HepG2 (cell line): ENCODE measurements at regions not wholly inside any gene's neighbourhood (a gene's known extent, or its start where the extent isn't known, plus 50 kb on each side); places are given as distances from the start of the nearest gene placed in this dataset.

ENCODE experiments used
- ZNF20 ChIP-seq: sonication (generic); formaldehyde crosslinking; IDR thresholded peaks from 2 replicates; pipeline ENCODE4 v1.4.0; 2020; ENCODE audit warnings: mild to moderate bottlenecking, moderate library complexity, missing genetic modification reagents
- TF ChIP-seq, protein P1 (sequence below): sonication (generic); formaldehyde crosslinking; IDR thresholded peaks from 2 replicates; pipeline ENCODE4 v1.4.0; 2020; ENCODE audit warnings: missing genetic modification reagents
- TF ChIP-seq, protein P2 (sequence below): sonication (generic); formaldehyde crosslinking; IDR thresholded peaks from 2 replicates; pipeline ENCODE4 v1.5.1; 2020; ENCODE audit warnings: missing genetic modification reagents, mild to moderate bottlenecking, borderline replicate concordance
- TF ChIP-seq, protein P3 (sequence below): IDR thresholded peaks from 2 replicates; pipeline ENCODE4 v1.6.1; 2012; ENCODE audit warnings: inconsistent platforms
- TF ChIP-seq, protein P4 (sequence below): sonication (generic); formaldehyde crosslinking; IDR thresholded peaks from 2 replicates; pipeline ENCODE4 v1.8.0; 2022; ENCODE audit warnings: mild to moderate bottlenecking, missing genetic modification reagents
- TF ChIP-seq, protein P5 (sequence below): sonication (generic); formaldehyde crosslinking; IDR thresholded peaks from 2 replicates; pipeline ENCODE4 v1.8.0; 2022; ENCODE audit warnings: mild to moderate bottlenecking, missing genetic modification reagents, moderate library complexity
- TF ChIP-seq, protein P6 (sequence below): sonication (generic); formaldehyde crosslinking; conservative IDR thresholded peaks from 2 replicates; pipeline ENCODE4 v1.8.0; 2022; ENCODE audit warnings: missing genetic modification reagents

DNA sequence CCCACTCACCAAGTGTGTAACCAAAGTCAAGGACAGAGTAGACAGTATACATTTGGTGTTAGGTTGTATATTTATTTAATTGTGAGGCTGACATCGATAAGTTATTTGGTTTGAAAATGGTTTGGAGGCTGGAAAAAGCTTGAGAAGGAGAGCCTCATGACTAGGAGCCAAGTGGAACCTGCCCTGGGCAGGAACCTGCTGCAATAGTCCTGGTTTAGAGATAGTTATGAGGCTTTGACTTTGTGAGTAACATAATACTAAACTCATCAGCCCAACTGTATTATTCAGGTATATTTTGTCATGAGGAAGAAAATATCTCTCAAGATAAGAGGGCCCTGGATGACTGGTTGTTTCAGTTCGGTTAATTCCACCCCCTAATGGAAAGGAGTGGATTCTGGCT, 234.3 kb upstream of the CYRIA start:
- TF ChIP-seq, protein P1, sequence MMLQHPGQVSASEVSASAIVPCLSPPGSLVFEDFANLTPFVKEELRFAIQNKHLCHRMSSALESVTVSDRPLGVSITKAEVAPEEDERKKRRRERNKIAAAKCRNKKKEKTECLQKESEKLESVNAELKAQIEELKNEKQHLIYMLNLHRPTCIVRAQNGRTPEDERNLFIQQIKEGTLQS, result no peak
- TF ChIP-seq, protein P2, sequence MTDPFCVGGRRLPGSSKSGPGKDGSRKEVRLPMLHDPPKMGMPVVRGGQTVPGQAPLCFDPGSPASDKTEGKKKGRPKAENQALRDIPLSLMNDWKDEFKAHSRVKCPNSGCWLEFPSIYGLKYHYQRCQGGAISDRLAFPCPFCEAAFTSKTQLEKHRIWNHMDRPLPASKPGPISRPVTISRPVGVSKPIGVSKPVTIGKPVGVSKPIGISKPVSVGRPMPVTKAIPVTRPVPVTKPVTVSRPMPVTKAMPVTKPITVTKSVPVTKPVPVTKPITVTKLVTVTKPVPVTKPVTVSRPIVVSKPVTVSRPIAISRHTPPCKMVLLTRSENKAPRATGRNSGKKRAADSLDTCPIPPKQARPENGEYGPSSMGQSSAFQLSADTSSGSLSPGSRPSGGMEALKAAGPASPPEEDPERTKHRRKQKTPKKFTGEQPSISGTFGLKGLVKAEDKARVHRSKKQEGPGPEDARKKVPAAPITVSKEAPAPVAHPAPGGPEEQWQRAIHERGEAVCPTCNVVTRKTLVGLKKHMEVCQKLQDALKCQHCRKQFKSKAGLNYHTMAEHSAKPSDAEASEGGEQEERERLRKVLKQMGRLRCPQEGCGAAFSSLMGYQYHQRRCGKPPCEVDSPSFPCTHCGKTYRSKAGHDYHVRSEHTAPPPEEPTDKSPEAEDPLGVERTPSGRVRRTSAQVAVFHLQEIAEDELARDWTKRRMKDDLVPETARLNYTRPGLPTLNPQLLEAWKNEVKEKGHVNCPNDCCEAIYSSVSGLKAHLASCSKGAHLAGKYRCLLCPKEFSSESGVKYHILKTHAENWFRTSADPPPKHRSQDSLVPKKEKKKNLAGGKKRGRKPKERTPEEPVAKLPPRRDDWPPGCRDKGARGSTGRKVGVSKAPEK (CRISPR knock-in tag), result no peak
- TF ChIP-seq, protein P3, sequence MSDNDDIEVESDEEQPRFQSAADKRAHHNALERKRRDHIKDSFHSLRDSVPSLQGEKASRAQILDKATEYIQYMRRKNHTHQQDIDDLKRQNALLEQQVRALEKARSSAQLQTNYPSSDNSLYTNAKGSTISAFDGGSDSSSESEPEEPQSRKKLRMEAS, result no peak
- TF ChIP-seq, protein P4, sequence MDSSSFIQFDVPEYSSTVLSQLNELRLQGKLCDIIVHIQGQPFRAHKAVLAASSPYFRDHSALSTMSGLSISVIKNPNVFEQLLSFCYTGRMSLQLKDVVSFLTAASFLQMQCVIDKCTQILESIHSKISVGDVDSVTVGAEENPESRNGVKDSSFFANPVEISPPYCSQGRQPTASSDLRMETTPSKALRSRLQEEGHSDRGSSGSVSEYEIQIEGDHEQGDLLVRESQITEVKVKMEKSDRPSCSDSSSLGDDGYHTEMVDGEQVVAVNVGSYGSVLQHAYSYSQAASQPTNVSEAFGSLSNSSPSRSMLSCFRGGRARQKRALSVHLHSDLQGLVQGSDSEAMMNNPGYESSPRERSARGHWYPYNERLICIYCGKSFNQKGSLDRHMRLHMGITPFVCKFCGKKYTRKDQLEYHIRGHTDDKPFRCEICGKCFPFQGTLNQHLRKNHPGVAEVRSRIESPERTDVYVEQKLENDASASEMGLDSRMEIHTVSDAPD (CRISPR knock-in tag), result no peak
- TF ChIP-seq, protein P5, sequence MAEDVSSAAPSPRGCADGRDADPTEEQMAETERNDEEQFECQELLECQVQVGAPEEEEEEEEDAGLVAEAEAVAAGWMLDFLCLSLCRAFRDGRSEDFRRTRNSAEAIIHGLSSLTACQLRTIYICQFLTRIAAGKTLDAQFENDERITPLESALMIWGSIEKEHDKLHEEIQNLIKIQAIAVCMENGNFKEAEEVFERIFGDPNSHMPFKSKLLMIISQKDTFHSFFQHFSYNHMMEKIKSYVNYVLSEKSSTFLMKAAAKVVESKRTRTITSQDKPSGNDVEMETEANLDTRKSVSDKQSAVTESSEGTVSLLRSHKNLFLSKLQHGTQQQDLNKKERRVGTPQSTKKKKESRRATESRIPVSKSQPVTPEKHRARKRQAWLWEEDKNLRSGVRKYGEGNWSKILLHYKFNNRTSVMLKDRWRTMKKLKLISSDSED (CRISPR knock-in tag), result no peak
- no peak for TF ChIP-seq ZNF20 (CRISPR knock-in tag)
- TF ChIP-seq, protein P6, sequence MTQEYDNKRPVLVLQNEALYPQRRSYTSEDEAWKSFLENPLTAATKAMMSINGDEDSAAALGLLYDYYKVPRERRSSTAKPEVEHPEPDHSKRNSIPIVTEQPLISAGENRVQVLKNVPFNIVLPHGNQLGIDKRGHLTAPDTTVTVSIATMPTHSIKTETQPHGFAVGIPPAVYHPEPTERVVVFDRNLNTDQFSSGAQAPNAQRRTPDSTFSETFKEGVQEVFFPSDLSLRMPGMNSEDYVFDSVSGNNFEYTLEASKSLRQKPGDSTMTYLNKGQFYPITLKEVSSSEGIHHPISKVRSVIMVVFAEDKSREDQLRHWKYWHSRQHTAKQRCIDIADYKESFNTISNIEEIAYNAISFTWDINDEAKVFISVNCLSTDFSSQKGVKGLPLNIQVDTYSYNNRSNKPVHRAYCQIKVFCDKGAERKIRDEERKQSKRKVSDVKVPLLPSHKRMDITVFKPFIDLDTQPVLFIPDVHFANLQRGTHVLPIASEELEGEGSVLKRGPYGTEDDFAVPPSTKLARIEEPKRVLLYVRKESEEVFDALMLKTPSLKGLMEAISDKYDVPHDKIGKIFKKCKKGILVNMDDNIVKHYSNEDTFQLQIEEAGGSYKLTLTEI (CRISPR knock-in tag), result no peak
